SK-N-SH treated with all-trans-retinoic acid at 6 μM for 48 hours (cell line): ENCODE measurements at regions not wholly inside any gene's neighbourhood (a gene's known extent, or its start where the extent isn't known, plus 50 kb on each side); places are given as distances from the start of the nearest gene placed in this dataset.

ENCODE experiments used
- ATAC-seq: fragments of 200-7000 bp; cut with Tn5 transposase; 3 replicates; pipeline ENCODE4 v1.9.1; 2020; ENCODE audit warnings: mild to moderate bottlenecking, moderate library complexity
- ARNTL ChIP-seq: fragments of 450-650 bp; formaldehyde crosslinking; IDR thresholded peaks from 2 replicates; pipeline ENCODE4 v1.5.0; 2020; ENCODE audit warnings: low read depth, mild to moderate bottlenecking, moderate library complexity, borderline replicate concordance
- BACH2 ChIP-seq: fragments of 250-450 bp; sonication (Bioruptor Pico); IDR thresholded peaks from 2 replicates; pipeline ENCODE4 v1.9.0; 2021; ENCODE audit warnings: mild to moderate bottlenecking, borderline replicate concordance
- CSDC2 ChIP-seq: fragments of 250-450 bp; sonication (Bioruptor Pico); IDR thresholded peaks from 2 replicates; pipeline ENCODE4 v1.5.0; 2020; ENCODE audit warnings: mild to moderate bottlenecking, moderate library complexity
- CSRNP3 ChIP-seq: fragments of 250-450 bp; sonication (Bioruptor Pico); IDR thresholded peaks from 2 replicates; pipeline ENCODE4 v1.5.1; 2021; ENCODE audit warnings: mild to moderate bottlenecking, moderate library complexity
- ESRRG ChIP-seq: fragments of 250-450 bp; sonication (Bioruptor Pico); IDR thresholded peaks from 2 replicates; pipeline ENCODE4 v1.6.1; 2021; ENCODE audit warnings: mild to moderate bottlenecking
- GLIS3 ChIP-seq: fragments of 250-450 bp; sonication (Bioruptor Pico); IDR thresholded peaks from 2 replicates; pipeline ENCODE4 v1.5.0; 2020; ENCODE audit warnings: mild to moderate bottlenecking, moderate library complexity
- ISL1 ChIP-seq: fragments of 250-450 bp; sonication (Bioruptor Pico); IDR thresholded peaks from 2 replicates; pipeline ENCODE4 v2.1.2; 2022; ENCODE audit warnings: mild to moderate bottlenecking, moderate library complexity
- OSR1 ChIP-seq: fragments of 250-450 bp; sonication (Bioruptor Pico); IDR thresholded peaks from 2 replicates; pipeline ENCODE4 v1.8.0; 2022; ENCODE audit warnings: moderate library complexity, mild to moderate bottlenecking, inconsistent platforms
- PATZ1 ChIP-seq: fragments of 250-450 bp; sonication (Bioruptor Pico); IDR thresholded peaks from 2 replicates; pipeline ENCODE4 v1.8.0; 2020; ENCODE audit warnings: mild to moderate bottlenecking, moderate library complexity, borderline replicate concordance
- PPARA ChIP-seq: fragments of 250-450 bp; sonication (Bioruptor Pico); IDR thresholded peaks from 2 replicates; pipeline ENCODE4 v1.5.0; 2020; ENCODE audit warnings: mild to moderate bottlenecking, borderline replicate concordance
- RARB ChIP-seq: fragments of 250-450 bp; sonication (Bioruptor Pico); IDR thresholded peaks from 2 replicates; pipeline ENCODE4 v1.8.0; 2021; ENCODE audit warnings: mild to moderate bottlenecking, moderate library complexity
- SNAI2 ChIP-seq: fragments of 250-450 bp; sonication (Bioruptor Pico); IDR thresholded peaks from 2 replicates; pipeline ENCODE4 v1.5.0; 2020; ENCODE audit warnings: mild to moderate bottlenecking, moderate library complexity
- TCF4 ChIP-seq: fragments of 250-450 bp; sonication (Bioruptor Pico); IDR thresholded peaks from 2 replicates; pipeline ENCODE4 v1.8.0; 2021; ENCODE audit warnings: mild to moderate bottlenecking, moderate library complexity, borderline replicate concordance
- TOX ChIP-seq: fragments of 250-450 bp; sonication (Bioruptor Pico); IDR thresholded peaks from 2 replicates; pipeline ENCODE4 v1.8.0; 2021; ENCODE audit warnings: mild to moderate bottlenecking, moderate library complexity, borderline replicate concordance
- TSHZ2 ChIP-seq: fragments of 250-450 bp; sonication (Bioruptor Pico); IDR thresholded peaks from 2 replicates; pipeline ENCODE4 v1.5.0; 2020; ENCODE audit warnings: mild to moderate bottlenecking, moderate library complexity
- ZC3H10 ChIP-seq: fragments of 250-450 bp; sonication (Bioruptor Pico); IDR thresholded peaks from 2 replicates; pipeline ENCODE4 v1.5.1; 2021; ENCODE audit warnings: mild to moderate bottlenecking, moderate library complexity
- ZFP3 ChIP-seq: fragments of 250-450 bp; sonication (Bioruptor Pico); IDR thresholded peaks from 2 replicates; pipeline ENCODE4 v1.5.0; 2020; ENCODE audit warnings: mild to moderate bottlenecking, moderate library complexity
- ZFP30 ChIP-seq: fragments of 450-650 bp; formaldehyde crosslinking; IDR thresholded peaks from 2 replicates; pipeline ENCODE4 v1.5.0; 2022; ENCODE audit warnings: mild to moderate bottlenecking, moderate library complexity
- ZNF565 ChIP-seq: fragments of 450-650 bp; formaldehyde crosslinking; conservative IDR thresholded peaks from 2 replicates; pipeline ENCODE4 v1.5.0; 2020; ENCODE audit warnings: low read depth, mild to moderate bottlenecking, moderate library complexity
- ZNF70 ChIP-seq: fragments of 450-650 bp; formaldehyde crosslinking; IDR thresholded peaks from 2 replicates; pipeline ENCODE4 v1.5.0; 2020; ENCODE audit warnings: mild to moderate bottlenecking, moderate library complexity
- ZNF8 ChIP-seq: fragments of 450-650 bp; formaldehyde crosslinking; IDR thresholded peaks from 2 replicates; pipeline ENCODE4 v1.5.0; 2020; ENCODE audit warnings: mild to moderate bottlenecking, moderate library complexity
- TF ChIP-seq, protein P1 (sequence below): fragments of 250-450 bp; sonication (Bioruptor Pico); IDR thresholded peaks from 2 replicates; pipeline ENCODE4 v1.5.1; 2020; ENCODE audit warnings: low read depth, mild to moderate bottlenecking, moderate library complexity
- TF ChIP-seq, protein P2 (sequence below): fragments of 250-450 bp; sonication (Bioruptor Pico); IDR thresholded peaks from 2 replicates; pipeline ENCODE4 v1.8.0; 2021; ENCODE audit warnings: low read depth, mild to moderate bottlenecking, moderate library complexity, borderline replicate concordance

- no peak for TF ChIP-seq SNAI2
- TF ChIP-seq ARNTL (CRISPR knock-in tag) = no peak
- TF ChIP-seq OSR1 (CRISPR knock-in tag) = no peak
- TF ChIP-seq ISL1 = no peak
- TF ChIP-seq, protein P1, sequence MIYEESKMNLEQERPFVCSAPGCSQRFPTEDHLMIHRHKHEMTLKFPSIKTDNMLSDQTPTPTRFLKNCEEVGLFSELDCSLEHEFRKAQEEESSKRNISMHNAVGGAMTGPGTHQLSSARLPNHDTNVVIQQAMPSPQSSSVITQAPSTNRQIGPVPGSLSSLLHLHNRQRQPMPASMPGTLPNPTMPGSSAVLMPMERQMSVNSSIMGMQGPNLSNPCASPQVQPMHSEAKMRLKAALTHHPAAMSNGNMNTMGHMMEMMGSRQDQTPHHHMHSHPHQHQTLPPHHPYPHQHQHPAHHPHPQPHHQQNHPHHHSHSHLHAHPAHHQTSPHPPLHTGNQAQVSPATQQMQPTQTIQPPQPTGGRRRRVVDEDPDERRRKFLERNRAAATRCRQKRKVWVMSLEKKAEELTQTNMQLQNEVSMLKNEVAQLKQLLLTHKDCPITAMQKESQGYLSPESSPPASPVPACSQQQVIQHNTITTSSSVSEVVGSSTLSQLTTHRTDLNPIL = no peak
- ATAC-seq = no peak
Observed at GRCh38 chrX:69318651-69319340, 153.5 kb upstream of the PJA1 start.

DNA sequence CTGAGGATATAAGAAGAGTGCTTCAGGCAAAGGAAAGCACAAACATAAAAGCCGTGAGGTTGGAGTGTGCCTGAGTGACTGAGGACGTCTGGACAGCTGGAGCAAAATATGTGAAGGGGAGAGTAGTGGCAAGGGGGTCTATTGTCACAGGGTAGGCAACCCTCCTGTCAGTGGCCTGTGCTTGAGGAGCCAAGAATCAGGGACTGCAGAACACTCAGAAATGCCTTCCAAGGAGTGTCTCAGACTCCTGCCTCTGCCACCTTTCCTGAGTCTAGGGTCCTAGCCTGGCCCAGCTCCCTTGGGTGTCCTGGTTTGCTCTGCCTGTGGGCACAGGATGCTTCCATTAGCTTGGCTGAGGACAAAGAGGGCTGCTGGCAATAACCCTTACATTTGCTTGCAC is 152.5 kb upstream of the PJA1 start:
- TF ChIP-seq TOX (no peak), ZNF8 (CRISPR knock-in tag) (no peak), PPARA (CRISPR knock-in tag) (no peak), ZNF565 (no peak), ZC3H10 (no peak), GLIS3 (no peak), ZFP30 (CRISPR knock-in tag) (no peak), PATZ1 (no peak), ZNF70 (CRISPR knock-in tag) (no peak), TSHZ2 (CRISPR knock-in tag) (no peak), ZFP3 (CRISPR knock-in tag) (no peak), TCF4 (CRISPR knock-in tag) (no peak), BACH2 (CRISPR knock-in tag) (no peak), RARB (no peak), ARNTL (CRISPR knock-in tag) (no peak), OSR1 (CRISPR knock-in tag) (no peak)
- TF ChIP-seq, protein P1 = no peak

DNA sequence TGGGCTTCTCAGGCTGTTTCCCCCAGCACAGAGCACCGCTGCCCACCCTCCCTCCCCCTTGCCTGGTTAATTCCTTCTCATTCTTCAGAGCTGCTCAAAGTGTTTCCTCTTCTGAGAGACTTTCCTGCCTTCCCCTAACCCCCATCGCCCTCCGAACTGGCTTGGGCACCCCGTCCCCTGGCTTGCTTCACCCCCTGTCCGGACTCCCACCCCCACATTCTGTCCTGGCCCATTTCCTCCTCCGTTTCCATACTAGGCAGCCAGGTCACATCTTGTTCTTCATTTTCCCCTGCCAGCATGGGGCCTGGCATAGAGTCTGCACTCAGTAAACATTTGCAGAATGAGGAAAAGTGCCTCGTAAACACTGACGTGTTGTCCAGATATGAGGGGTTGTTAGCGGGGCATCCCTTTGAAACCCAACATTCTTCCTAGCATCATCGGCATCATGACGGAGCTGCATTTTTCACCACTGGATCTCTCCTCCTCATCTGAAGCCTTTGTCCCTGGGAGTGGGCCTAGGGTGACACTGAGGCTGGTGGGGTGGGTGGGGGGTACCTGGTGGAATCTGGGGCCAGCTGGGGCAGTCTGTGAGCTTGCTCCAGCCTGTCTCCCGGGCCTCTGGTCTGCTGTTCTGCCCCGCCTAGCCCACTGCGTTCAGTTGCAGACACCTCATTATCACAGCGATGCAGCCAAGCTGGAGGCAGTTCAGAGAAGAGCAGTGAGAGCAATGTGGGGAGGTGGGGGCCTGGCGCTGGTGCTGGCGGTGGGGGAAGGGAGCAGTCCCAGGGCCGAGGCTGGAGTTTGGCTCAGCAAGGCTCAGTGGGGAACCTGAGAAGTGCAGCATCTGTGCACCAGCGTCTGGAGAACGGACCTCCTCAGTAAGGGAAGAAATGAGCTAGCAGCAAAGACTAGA is 149.4 kb upstream of the PJA1 start:
- no peak for ATAC-seq
- TF ChIP-seq ZNF565 (no peak), GLIS3 (no peak), ISL1 (no peak), ESRRG (CRISPR knock-in tag) (no peak), ZC3H10 (no peak), TCF4 (CRISPR knock-in tag) (no peak), CSRNP3 (CRISPR knock-in tag) (no peak), ARNTL (CRISPR knock-in tag) (no peak), RARB (no peak), CSDC2 (CRISPR knock-in tag) (no peak), TOX (no peak), ZFP30 (CRISPR knock-in tag) (no peak), ZNF8 (CRISPR knock-in tag) (no peak), ZFP3 (CRISPR knock-in tag) (no peak)
- TF ChIP-seq, protein P2, sequence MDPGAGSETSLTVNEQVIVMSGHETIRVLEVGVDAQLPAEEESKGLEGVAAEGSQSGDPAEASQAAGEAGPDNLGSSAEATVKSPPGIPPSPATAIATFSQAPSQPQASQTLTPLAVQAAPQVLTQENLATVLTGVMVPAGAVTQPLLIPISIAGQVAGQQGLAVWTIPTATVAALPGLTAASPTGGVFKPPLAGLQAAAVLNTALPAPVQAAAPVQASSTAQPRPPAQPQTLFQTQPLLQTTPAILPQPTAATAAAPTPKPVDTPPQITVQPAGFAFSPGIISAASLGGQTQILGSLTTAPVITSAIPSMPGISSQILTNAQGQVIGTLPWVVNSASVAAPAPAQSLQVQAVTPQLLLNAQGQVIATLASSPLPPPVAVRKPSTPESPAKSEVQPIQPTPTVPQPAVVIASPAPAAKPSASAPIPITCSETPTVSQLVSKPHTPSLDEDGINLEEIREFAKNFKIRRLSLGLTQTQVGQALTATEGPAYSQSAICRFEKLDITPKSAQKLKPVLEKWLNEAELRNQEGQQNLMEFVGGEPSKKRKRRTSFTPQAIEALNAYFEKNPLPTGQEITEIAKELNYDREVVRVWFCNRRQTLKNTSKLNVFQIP (CRISPR knock-in tag) = no peak
- TF ChIP-seq, protein P1 = no peak

More for the DNA sequence above, 152.5 kb upstream of the PJA1 start:
- no peak for ATAC-seq
